Cerebellar cortex (tissue), 1 donor: ENCODE measurements at regions not wholly inside any gene's neighbourhood (a gene's known extent, or its start where the extent isn't known, plus 50 kb on each side); places are given as distances from the start of the nearest gene placed in this dataset.

Experiments
- DNase-seq: peaks from one replicate; pipeline ENCODE4 v3.0.0-alpha.2; 2015; ENCODE audit warnings: low spot score

DNA sequence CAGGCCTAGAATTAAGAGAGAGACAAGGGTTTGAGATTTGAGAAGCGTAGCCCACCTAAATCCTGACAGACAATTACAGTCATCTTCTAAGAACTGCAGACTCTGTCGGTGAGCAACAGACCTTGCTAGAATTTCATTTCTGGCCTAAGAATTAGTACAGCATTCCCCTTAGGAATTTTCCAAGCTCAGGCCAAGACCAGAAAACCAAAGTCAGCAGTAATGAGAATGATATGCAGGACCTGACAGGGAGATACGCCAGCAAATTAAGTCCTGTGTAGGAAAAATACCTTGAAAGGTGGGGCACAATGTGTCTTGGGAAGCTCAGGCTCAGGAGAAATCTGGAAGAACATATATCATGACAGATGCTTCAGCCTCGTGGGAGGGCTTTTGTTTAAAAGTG lies 52.7 kb upstream of the HERPUD2 start:
- peak; percentile 29 for DNase-seq

DNA sequence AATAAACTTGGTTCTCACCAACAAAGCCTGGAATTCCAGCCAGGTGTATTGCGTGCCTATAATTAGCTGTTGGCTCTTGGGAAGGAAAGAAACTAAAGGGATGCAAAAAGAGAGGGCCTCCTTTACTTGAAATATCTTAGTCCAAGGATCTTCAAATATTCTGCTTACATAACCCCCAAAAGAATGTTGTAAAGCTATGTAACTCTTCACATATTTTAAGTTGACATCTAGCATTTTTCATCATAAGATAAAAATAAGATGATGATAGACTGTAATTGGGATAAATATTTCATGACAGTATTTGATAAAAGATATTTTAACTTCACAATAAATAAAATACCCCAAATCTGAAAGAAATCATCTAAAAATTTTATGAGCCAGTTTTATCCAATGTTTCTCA lies 52.5 kb upstream of the SEPTIN7 start:
- no peak for DNase-seq

DNA sequence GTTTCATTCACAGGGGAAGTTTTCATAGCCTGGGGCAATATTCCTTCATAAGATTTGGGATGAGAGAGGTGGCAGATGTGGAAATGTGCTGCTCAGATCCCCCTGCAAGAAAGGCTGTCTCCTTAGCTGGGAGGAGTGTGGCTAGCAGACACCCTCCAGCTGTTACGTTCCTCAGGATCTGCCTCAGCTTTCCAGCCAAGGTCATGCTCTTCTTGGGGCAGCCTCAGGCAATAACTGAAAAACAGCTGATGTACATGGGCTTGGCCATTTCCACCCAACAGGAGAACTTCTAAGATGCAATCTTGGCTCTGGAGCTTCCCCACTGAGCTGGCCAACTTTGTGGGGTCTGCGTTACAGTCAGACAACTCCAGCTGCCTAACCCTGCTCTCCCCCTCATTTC lies 51.3 kb upstream of the SEPTIN7 start:
- DNase-seq: no peak
